22Rv1 (cell line): ENCODE measurements at regions not wholly inside any gene's neighbourhood (a gene's known extent, or its start where the extent isn't known, plus 50 kb on each side); places are given as distances from the start of the nearest gene placed in this dataset.

Experiments
- CTCF ChIP-seq: fragments of 450-650 bp; IDR thresholded peaks from 2 replicates; pipeline ENCODE4 v1.5.1; 2017; ENCODE audit warnings: mild to moderate bottlenecking
- ZFX ChIP-seq: fragments of 450-650 bp; IDR thresholded peaks from 2 replicates; pipeline ENCODE4 v1.6.1; 2017; ENCODE audit warnings: antibody characterized with exemption, borderline replicate concordance

- TF ChIP-seq CTCF: no peak
- TF ChIP-seq ZFX: no peak
These were observed 98.2 kb upstream of the NAV2 start for GRCh38 chr11:19614370-19614940.
